Endodermal cell (in vitro differentiated cells): ENCODE measurements at regions not wholly inside any gene's neighbourhood (a gene's known extent, or its start where the extent isn't known, plus 50 kb on each side); places are given as distances from the start of the nearest gene placed in this dataset.

Source experiments
- DNase-seq: peaks from one replicate; pipeline ENCODE4 v3.0.0-alpha.2; 2017
- H3K27ac ChIP-seq: 2 replicates; pipeline ENCODE4 v1.5.1; 2013; ENCODE audit warnings: mild to moderate bottlenecking, low read depth, low read length, moderate library complexity
- H3K27me3 ChIP-seq: 2 replicates; pipeline ENCODE4 v1.6.1; 2013; ENCODE audit warnings: mild to moderate bottlenecking, low read length, moderate library complexity; ENCODE audit not compliant: insufficient read depth, control insufficient read depth, poor library complexity, severe bottlenecking
- H3K36me3 ChIP-seq: 2 replicates; pipeline ENCODE4 v1.7.0; 2013; ENCODE audit warnings: mild to moderate bottlenecking, low read length, moderate library complexity; ENCODE audit not compliant: control insufficient read depth, insufficient read depth
- H3K4me1 ChIP-seq: one replicate; pipeline ENCODE4 v1.7.0; 2013; ENCODE audit warnings: low read length; ENCODE audit not compliant: control insufficient read depth, insufficient read depth
- H3K4me3 ChIP-seq: 2 replicates; pipeline ENCODE4 v1.5.1; 2013; ENCODE audit warnings: mild to moderate bottlenecking, low read length, moderate library complexity
- H3K9ac ChIP-seq: 2 replicates; pipeline ENCODE4 v1.6.1; 2013; ENCODE audit warnings: mild to moderate bottlenecking, low read length, moderate library complexity; ENCODE audit not compliant: poor library complexity, severe bottlenecking; ENCODE audit errors: extremely low read depth
- H3K9me3 ChIP-seq: 2 replicates; pipeline ENCODE4 v1.6.1; 2013; ENCODE audit warnings: mild to moderate bottlenecking, low read length, moderate library complexity; ENCODE audit not compliant: control insufficient read depth
- H3K27ac Mint-ChIP-seq: 2 replicates; pipeline ENCODE4 v1.8.0; 2020; ENCODE audit warnings: mixed read lengths
- H3K27me3 Mint-ChIP-seq: 2 replicates; pipeline ENCODE4 v1.8.0; 2021; ENCODE audit warnings: mild to moderate bottlenecking, mixed read lengths; ENCODE audit not compliant: insufficient read depth
- H3K36me3 Mint-ChIP-seq: 2 replicates; pipeline ENCODE4 v1.8.0; 2020; ENCODE audit warnings: low read depth, mixed read lengths
- H3K4me1 Mint-ChIP-seq: 2 replicates; pipeline ENCODE4 v1.8.0; 2020; ENCODE audit warnings: mixed read lengths
- H3K4me3 Mint-ChIP-seq: 2 replicates; pipeline ENCODE4 v1.8.0; 2020; ENCODE audit warnings: mild to moderate bottlenecking, moderate library complexity, mixed read lengths
- H3K9me3 Mint-ChIP-seq: 2 replicates; pipeline ENCODE4 v1.8.0; 2020; ENCODE audit warnings: mild to moderate bottlenecking, mixed read lengths
- WGBS, 2 experiments: methylation state at CpG; one replicate each; pipeline versions ENCODE4 v1.1.5 to v1.1.7; 2013; ENCODE audit warnings: missing lambda C conversion rate in 2 of 2, mixed read lengths in 1 of 2; ENCODE audit not compliant: insufficient coverage in 1 of 2, insufficient read length in 1 of 2; 5-methylcytosine and 5-hydroxymethylcytosine counted together
- TF ChIP-seq, protein P1 (sequence below): fragments of 200-600 bp; sonication (generic); conservative IDR thresholded peaks from 2 replicates; pipeline ENCODE4 v1.5.0; 2021; ENCODE audit warnings: antibody characterized with exemption, mild to moderate bottlenecking

DNA sequence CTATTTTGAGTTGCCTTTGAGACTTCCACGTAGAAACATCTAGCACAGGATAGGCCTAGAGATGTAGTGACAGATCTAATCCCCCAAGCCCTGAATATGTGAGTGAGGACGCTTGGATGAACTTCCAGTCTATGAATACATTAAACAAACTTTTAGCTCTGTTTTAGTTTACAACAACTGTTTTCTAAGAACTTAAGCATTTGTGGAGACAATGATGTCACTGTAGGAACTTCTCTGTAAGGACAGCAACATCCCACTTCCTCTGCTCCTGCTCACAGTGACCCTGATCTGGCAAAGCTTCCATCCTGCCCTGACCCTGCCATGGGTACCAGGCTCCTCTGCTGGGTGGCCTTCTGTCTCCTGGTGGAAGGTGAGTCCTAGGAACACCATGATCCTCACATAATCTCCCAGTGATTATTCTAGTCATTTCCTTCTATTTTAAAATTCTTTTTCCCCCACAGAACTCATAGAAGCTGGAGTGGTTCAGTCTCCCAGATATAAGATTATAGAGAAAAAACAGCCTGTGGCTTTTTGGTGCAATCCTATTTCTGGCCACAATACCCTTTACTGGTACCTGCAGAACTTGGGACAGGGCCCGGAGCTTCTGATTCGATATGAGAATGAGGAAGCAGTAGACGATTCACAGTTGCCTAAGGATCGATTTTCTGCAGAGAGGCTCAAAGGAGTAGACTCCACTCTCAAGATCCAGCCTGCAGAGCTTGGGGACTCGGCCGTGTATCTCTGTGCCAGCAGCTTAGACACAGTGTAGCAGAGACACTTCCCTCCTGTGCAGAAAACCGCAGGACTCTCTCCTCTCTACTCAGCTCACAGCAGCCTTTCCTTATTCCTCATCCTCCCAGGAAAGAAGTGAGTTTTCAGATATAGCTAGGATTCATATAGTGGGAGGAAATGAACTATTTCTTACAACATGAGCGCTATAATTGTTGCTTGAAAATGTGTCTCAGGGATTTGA lies 194.4 kb upstream of the PRSS1 start:
- H3K9me3 Mint-ChIP-seq, result no peaks in the 10 kb centered on the region

DNA sequence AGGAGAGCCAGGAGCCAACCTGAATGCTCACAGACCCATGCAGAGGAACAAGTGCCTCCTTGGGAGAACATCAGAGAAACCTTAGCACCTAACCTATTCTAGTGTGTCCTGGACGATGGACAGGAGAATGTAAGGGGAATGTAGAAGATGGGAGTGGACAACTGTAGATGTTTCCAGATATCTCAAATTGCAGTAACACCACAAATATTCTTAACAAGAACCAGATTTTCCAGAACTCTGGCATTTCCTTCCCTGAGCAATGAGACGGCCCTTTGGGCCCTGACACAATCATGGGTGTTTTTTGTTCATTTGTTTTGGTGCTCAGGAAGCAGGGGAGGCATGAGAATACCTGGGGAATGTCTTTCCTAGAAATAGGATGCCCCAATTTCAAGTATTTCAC lies 196.1 kb upstream of the PRSS1 start:
- no peaks in the 10 kb centered on the region for H3K27me3 ChIP-seq
- Mint-ChIP-seq H3K27me3 (no peaks in the 10 kb centered on the region), H3K36me3 (no peaks in the 10 kb centered on the region), H3K27ac (no peak overlapping the region), H3K4me1 (no peaks in the 10 kb centered on the region), H3K4me3 (no peak overlapping the region), H3K9me3 (no peaks in the 10 kb centered on the region)
- H3K27ac ChIP-seq, result no peak overlapping the region
- no peaks in the 10 kb centered on the region for H3K9me3 ChIP-seq
- H3K9ac ChIP-seq, result no peak overlapping the region
- H3K36me3 ChIP-seq, result no peaks in the 10 kb centered on the region
- TF ChIP-seq, protein P1, sequence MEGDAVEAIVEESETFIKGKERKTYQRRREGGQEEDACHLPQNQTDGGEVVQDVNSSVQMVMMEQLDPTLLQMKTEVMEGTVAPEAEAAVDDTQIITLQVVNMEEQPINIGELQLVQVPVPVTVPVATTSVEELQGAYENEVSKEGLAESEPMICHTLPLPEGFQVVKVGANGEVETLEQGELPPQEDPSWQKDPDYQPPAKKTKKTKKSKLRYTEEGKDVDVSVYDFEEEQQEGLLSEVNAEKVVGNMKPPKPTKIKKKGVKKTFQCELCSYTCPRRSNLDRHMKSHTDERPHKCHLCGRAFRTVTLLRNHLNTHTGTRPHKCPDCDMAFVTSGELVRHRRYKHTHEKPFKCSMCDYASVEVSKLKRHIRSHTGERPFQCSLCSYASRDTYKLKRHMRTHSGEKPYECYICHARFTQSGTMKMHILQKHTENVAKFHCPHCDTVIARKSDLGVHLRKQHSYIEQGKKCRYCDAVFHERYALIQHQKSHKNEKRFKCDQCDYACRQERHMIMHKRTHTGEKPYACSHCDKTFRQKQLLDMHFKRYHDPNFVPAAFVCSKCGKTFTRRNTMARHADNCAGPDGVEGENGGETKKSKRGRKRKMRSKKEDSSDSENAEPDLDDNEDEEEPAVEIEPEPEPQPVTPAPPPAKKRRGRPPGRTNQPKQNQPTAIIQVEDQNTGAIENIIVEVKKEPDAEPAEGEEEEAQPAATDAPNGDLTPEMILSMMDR, result no peak
- DNase-seq, result no peak
- H3K4me3 ChIP-seq, result no peak overlapping the region
- 64% methylated on average over 1 of the region's 2 CpGs; no CpG with 5 or more reads in 1 of the 2 experiments for WGBS, 2 experiments
- no peaks in the 10 kb centered on the region for H3K4me1 ChIP-seq

More for the DNA sequence above, 194.4 kb upstream of the PRSS1 start:
- Histone ChIP-seq H3K4me1 (no peaks in the 10 kb centered on the region), H3K9me3 (no peaks in the 10 kb centered on the region), H3K27me3 (no peaks in the 10 kb centered on the region), H3K9ac (no peak overlapping the region), H3K27ac (no peak overlapping the region), H3K4me3 (no peak overlapping the region), H3K36me3 (no peaks in the 10 kb centered on the region)
- Mint-ChIP-seq H3K27ac (no peak overlapping the region), H3K27me3 (peaks cover 3% of the 10 kb centered on the region), H3K4me1 (no peaks in the 10 kb centered on the region), H3K36me3 (no peaks in the 10 kb centered on the region), H3K4me3 (no peak overlapping the region)
- WGBS, 2 experiments, result 92 to 95% methylated on average over 6 to 9 of the region's 10 CpGs
- no peak for DNase-seq
- TF ChIP-seq, protein P1, result no peak

DNA sequence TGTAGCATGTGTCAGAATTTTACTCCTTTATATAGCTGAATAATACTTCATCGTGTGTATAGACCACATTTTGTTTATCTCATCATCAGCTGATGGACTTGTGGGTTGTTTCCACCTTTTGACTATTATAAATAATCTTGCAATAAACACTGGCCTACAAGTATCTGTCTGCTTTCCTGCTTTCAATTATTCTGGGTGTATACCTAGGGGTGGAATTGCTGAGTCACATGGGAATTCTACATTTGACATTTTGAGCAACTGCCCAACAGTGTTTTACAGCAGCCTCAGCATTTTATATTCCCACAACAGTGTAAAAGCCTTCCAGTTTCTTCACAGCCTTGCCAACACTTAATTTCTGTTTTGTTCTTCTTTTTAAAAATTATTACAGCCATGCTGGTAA lies 200.3 kb upstream of the PRSS1 start:
- DNase-seq, result no peak
- Histone ChIP-seq H3K27ac (no peak overlapping the region), H3K27me3 (no peaks in the 10 kb centered on the region), H3K9ac (no peak overlapping the region), H3K4me1 (no peaks in the 10 kb centered on the region), H3K9me3 (no peaks in the 10 kb centered on the region), H3K4me3 (no peak overlapping the region), H3K36me3 (no peaks in the 10 kb centered on the region)
- Mint-ChIP-seq H3K27me3 (no peaks in the 10 kb centered on the region), H3K4me1 (no peaks in the 10 kb centered on the region), H3K36me3 (no peaks in the 10 kb centered on the region), H3K4me3 (no peak overlapping the region), H3K27ac (no peak overlapping the region), H3K9me3 (no peaks in the 10 kb centered on the region)
- TF ChIP-seq, protein P1, result no peak
- 100% methylated on average over 1 of the region's 1 CpG for WGBS, 2 experiments
